ENCODE measurements at regions not wholly inside any gene's neighbourhood (a gene's known extent, or its start where the extent isn't known, plus 50 kb on each side); places are given as distances from the start of the nearest gene placed in this dataset.

DNA sequence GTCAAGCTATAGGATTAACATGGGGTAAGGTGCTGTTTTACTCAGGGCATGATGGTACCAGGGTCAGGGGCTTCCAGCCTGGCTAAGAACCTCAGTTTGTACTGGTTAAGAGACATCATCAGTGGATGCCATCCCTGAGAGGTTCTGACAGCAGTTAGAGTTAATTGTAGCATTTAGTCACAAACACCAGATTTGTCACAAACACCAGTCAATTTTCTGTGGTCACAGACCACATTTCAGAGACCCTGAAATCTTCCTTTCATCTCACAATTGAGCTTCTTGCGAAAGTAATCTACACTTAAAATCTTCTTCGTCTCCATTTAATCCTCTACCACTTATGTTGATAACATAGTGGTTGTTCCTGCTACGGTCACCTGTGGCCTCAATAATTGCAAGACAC is 143.0 kb upstream of the EGLN3 start:
- Mint-ChIP-seq H3K27ac (ENCODE audit: unreplicated experiment) (no peak overlapping the region), H3K27me3 (ENCODE audit: unreplicated experiment) (no peaks in the 10 kb centered on the region), H3K4me3 (ENCODE audit: low read depth, unreplicated experiment) (no peak overlapping the region), H3K36me3 (ENCODE audit: insufficient read depth, unreplicated experiment) (no peaks in the 10 kb centered on the region), H3K9me3 (ENCODE audit: low read depth, unreplicated experiment) (no peaks in the 10 kb centered on the region), H3K4me1 (ENCODE audit: low read depth, unreplicated experiment) (peaks cover 17% of the 10 kb centered on the region)
- TF ChIP-seq, protein P1, sequence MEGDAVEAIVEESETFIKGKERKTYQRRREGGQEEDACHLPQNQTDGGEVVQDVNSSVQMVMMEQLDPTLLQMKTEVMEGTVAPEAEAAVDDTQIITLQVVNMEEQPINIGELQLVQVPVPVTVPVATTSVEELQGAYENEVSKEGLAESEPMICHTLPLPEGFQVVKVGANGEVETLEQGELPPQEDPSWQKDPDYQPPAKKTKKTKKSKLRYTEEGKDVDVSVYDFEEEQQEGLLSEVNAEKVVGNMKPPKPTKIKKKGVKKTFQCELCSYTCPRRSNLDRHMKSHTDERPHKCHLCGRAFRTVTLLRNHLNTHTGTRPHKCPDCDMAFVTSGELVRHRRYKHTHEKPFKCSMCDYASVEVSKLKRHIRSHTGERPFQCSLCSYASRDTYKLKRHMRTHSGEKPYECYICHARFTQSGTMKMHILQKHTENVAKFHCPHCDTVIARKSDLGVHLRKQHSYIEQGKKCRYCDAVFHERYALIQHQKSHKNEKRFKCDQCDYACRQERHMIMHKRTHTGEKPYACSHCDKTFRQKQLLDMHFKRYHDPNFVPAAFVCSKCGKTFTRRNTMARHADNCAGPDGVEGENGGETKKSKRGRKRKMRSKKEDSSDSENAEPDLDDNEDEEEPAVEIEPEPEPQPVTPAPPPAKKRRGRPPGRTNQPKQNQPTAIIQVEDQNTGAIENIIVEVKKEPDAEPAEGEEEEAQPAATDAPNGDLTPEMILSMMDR (IDR thresholded peaks at IDR 0.05; ENCODE audit: unreplicated experiment) = no peak
- DNase-seq = no peak
- no TSS peak for BruUV-seq (replicated peaks)
- intact Hi-C loops (cut with micrococcal nuclease; ENCODE audit: unreplicated experiment) = loop anchor here (10.0 kb wide), 1 partner anchor 139 kb away; the partner anchor contains the start of gene EGLN3
- CTCF ChIA-PET = no interaction called here

DNA sequence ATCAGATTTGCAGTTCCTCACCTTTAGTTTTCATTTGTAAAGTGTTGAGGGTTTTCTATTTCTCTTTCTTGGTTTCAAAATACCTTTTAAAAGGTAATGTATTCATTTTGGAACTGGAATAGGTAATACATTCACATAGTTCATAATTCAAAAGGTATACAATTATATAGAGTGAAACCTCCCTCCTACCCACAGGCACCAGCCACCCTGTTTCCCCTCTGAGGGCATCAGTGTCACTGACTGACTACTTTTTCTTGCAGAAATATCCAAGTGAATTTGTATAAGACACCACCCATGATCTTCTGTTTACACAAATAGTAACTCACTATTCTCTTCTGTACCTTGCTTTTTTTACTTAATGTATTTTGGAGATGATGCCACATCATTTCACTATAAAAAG is 139.6 kb upstream of the EGLN3 start:
- no peak overlapping the region for H3K4me3 Mint-ChIP-seq (ENCODE audit: low read depth, unreplicated experiment)
- CTCF ChIA-PET = no interaction called here
- H3K4me1 Mint-ChIP-seq (ENCODE audit: low read depth, unreplicated experiment) = no peaks in the 10 kb centered on the region
- DNase-seq = no peak
- intact Hi-C loops (cut with micrococcal nuclease; ENCODE audit: unreplicated experiment) = loop anchor here (10.0 kb wide), 1 partner anchor 136 kb away; the partner anchor contains the start of gene EGLN3
- no TSS peak for BruUV-seq (replicated peaks)
- H3K36me3 Mint-ChIP-seq (ENCODE audit: insufficient read depth, unreplicated experiment) = no peaks in the 10 kb centered on the region
- peaks cover 2% of the 10 kb centered on the region for H3K9me3 Mint-ChIP-seq (ENCODE audit: low read depth, unreplicated experiment)
- H3K27me3 Mint-ChIP-seq (ENCODE audit: unreplicated experiment) = no peaks in the 10 kb centered on the region
- no peak overlapping the region for H3K27ac Mint-ChIP-seq (ENCODE audit: unreplicated experiment)
- TF ChIP-seq, protein P1 (IDR thresholded peaks at IDR 0.05; ENCODE audit: unreplicated experiment) = no peak

DNA sequence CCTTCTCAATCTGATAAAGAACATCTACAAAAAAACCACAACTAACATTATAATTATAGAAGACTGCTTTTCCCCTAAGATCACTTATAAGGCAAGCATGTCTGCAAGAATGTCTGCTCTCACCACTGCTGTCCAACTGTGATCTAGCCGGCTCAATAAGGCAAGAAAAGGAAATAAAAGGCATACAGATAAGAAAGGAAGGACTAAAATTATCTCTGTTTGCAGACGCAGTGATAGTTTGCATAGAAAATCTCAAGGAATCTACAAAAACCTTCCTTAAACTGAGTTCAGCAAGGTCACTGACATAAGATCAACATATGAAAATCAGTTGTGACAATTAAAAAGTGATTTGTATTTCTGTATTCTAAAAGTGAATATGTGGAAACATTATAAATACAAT is 138.0 kb upstream of the EGLN3 start:
- intact Hi-C loops (cut with micrococcal nuclease; ENCODE audit: unreplicated experiment) = no loop called here
- BruUV-seq (replicated peaks) = no TSS peak
- H3K27me3 Mint-ChIP-seq (ENCODE audit: unreplicated experiment) = no peaks in the 10 kb centered on the region
- peaks cover 2% of the 10 kb centered on the region for H3K9me3 Mint-ChIP-seq (ENCODE audit: low read depth, unreplicated experiment)
- TF ChIP-seq, protein P1 (IDR thresholded peaks at IDR 0.05; ENCODE audit: unreplicated experiment) = no peak
- H3K4me3 Mint-ChIP-seq (ENCODE audit: low read depth, unreplicated experiment) = no peak overlapping the region
- no peak for DNase-seq
- no peaks in the 10 kb centered on the region for H3K36me3 Mint-ChIP-seq (ENCODE audit: insufficient read depth, unreplicated experiment)
- H3K4me1 Mint-ChIP-seq (ENCODE audit: low read depth, unreplicated experiment) = no peaks in the 10 kb centered on the region
- CTCF ChIA-PET = no interaction called here
- H3K27ac Mint-ChIP-seq (ENCODE audit: unreplicated experiment) = no peak overlapping the region

DNA sequence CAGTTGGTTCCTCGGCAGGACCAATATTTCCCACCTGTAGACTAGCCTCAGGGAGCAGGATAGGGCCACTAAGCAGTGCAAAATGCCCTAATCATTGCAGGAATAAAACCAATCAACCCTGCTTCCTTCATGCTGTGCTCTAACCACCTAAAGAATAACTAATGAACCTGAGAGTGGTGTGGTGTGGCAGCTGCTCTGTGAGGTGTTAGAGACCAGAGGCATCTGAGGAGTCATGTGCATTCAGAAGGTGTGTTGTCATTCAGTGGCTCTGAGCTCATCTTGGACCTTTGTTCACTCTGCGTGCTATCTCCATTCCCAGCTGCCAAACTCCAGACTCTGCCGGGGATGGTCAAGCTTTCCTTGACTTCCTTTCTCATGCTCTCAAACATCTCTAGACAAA is 136.7 kb upstream of the EGLN3 start:
- peaks cover 2% of the 10 kb centered on the region for H3K9me3 Mint-ChIP-seq (ENCODE audit: low read depth, unreplicated experiment)
- no peak overlapping the region for H3K4me3 Mint-ChIP-seq (ENCODE audit: low read depth, unreplicated experiment)
- intact Hi-C loops (cut with micrococcal nuclease; ENCODE audit: unreplicated experiment) = no loop called here
- CTCF ChIA-PET = no interaction called here
- no TSS peak for BruUV-seq (replicated peaks)
- H3K36me3 Mint-ChIP-seq (ENCODE audit: insufficient read depth, unreplicated experiment) = no peaks in the 10 kb centered on the region
- no peak for DNase-seq
- no peak overlapping the region for H3K27ac Mint-ChIP-seq (ENCODE audit: unreplicated experiment)
- no peaks in the 10 kb centered on the region for H3K27me3 Mint-ChIP-seq (ENCODE audit: unreplicated experiment)
- TF ChIP-seq, protein P1 (IDR thresholded peaks at IDR 0.05; ENCODE audit: unreplicated experiment) = no peak
- peaks cover 4% of the 10 kb centered on the region for H3K4me1 Mint-ChIP-seq (ENCODE audit: low read depth, unreplicated experiment)

All from Calu3 (cell line).